H1 (cell line): ENCODE measurements at regions not wholly inside any gene's neighbourhood (a gene's known extent, or its start where the extent isn't known, plus 50 kb on each side); places are given as distances from the start of the nearest gene placed in this dataset.

Experiments used
- CTCF ChIA-PET: fragments of 300-600 bp; sonication (Branson Sonifier 250); formaldehyde crosslinking; loops from one replicate; lab custom pipeline; 2021; ENCODE audit not compliant: partially characterized antibody; lab: Charles Lee
- POLR2A ChIA-PET: fragments of 300-600 bp; sonication (Branson Sonifier 250); formaldehyde crosslinking; loops from one replicate; lab custom pipeline; 2021; ENCODE audit warnings: inconsistent platforms; ENCODE audit not compliant: partially characterized antibody; lab: Charles Lee
- DNase-seq, 2 experiments: peaks; one replicate each; pipeline versions ENCODE4 v3.0.0 to v3.0.0-alpha.2; 2010 to 2022; ENCODE audit warnings: low spot score in 2 of 2, low read depth in 1 of 2, mixed read lengths in 1 of 2
- FAIRE-seq: peaks from 2 replicates; lab custom pipeline; 2011; peaks lifted over from hg19 to GRCh38; lab: Jason Lieb, UNC
- H2AFZ ChIP-seq: 2 replicates; pipeline ENCODE4 v1.8.1; 2012; ENCODE audit warnings: low read length, inconsistent platforms
- H2AK5ac ChIP-seq: 2 replicates; pipeline ENCODE4 v1.6.1; 2013; ENCODE audit warnings: low read depth, low read length
- H2BK120ac ChIP-seq: replicated peaks from 2 replicates; pipeline ENCODE3; 2013; ENCODE audit warnings: low read depth, low read length, inconsistent platforms
- H2BK12ac ChIP-seq: 2 replicates; pipeline ENCODE4 v1.6.1; 2013; ENCODE audit warnings: low read depth, low read length
- H2BK15ac ChIP-seq: 2 replicates; pipeline ENCODE4 v1.6.1; 2013; ENCODE audit warnings: low read length
- H2BK20ac ChIP-seq: 2 replicates; pipeline ENCODE4 v1.6.1; 2013; ENCODE audit warnings: low read length
- H2BK5ac ChIP-seq: 2 replicates; pipeline ENCODE4 v1.6.1; 2013; ENCODE audit warnings: low read depth, low read length
- H3K14ac ChIP-seq: 2 replicates; pipeline ENCODE4 v1.6.1; 2013; ENCODE audit warnings: inconsistent platforms; ENCODE audit not compliant: insufficient read length
- H3K18ac ChIP-seq: 2 replicates; pipeline ENCODE4 v1.6.1; 2013; ENCODE audit warnings: low read length; ENCODE audit errors: extremely low read depth
- H3K23ac ChIP-seq: 2 replicates; pipeline ENCODE4 v1.6.1; 2013; ENCODE audit warnings: inconsistent platforms; ENCODE audit not compliant: insufficient read length
- H3K23me2 ChIP-seq: 2 replicates; pipeline ENCODE4 v1.6.1; 2013; ENCODE audit warnings: low read depth, low read length
- H3K27ac ChIP-seq: 2 replicates; pipeline ENCODE4 v1.6.1; 2011; ENCODE audit warnings: low read depth, low read length, inconsistent platforms
- H3K27me3 ChIP-seq, 4 experiments: replicated peaks in 1 of 4; 1 replicate in 1 of 4; 2 replicates in 3 of 4; pipeline versions ENCODE4 v1.6.1 to v1.8.1; 2011 to 2013; ENCODE audit warnings: low read length in 3 of 4, mild to moderate bottlenecking in 3 of 4, inconsistent platforms in 2 of 4, mixed read lengths in 2 of 4, moderate library complexity in 1 of 4; ENCODE audit not compliant: control insufficient read depth in 3 of 4, insufficient read depth in 3 of 4; ENCODE audit errors: extremely low read depth in 1 of 4
- H3K36me3 ChIP-seq, 4 experiments: 2 replicates each; pipeline versions ENCODE4 v1.6.1 to v1.8.1; 2011 to 2013; ENCODE audit warnings: mild to moderate bottlenecking in 4 of 4, low read length in 3 of 4, moderate library complexity in 2 of 4, control low read depth in 1 of 4, inconsistent platforms in 1 of 4; ENCODE audit not compliant: insufficient read depth in 4 of 4, control insufficient read depth in 2 of 4
- H3K4ac ChIP-seq: replicated peaks from 2 replicates; pipeline ENCODE3; 2013; ENCODE audit warnings: low read length, low read depth, mixed read lengths, inconsistent platforms; ENCODE audit not compliant: insufficient read length
- H3K4me1 ChIP-seq, 4 experiments: replicated peaks in 1 of 4; 1 replicate in 1 of 4; 2 replicates in 3 of 4; pipeline versions ENCODE4 v1.6.1 to v1.8.1; 2011 to 2013; ENCODE audit warnings: low read length in 3 of 4, inconsistent platforms in 2 of 4, mixed read lengths in 1 of 4; ENCODE audit not compliant: insufficient read depth in 4 of 4, control insufficient read depth in 3 of 4
- H3K4me2 ChIP-seq, 2 experiments: 2 replicates each; pipeline versions ENCODE4 v1.6.1 to v1.8.1; 2011 to 2013; ENCODE audit warnings: low read depth in 2 of 2, low read length in 2 of 2, control low read depth in 1 of 2, inconsistent platforms in 1 of 2, mild to moderate bottlenecking in 1 of 2; ENCODE audit not compliant: insufficient read depth in 1 of 2
- H3K4me3 ChIP-seq, 4 experiments: fragments of 200-600, 300-600 bp in 1 of 4; sonication (generic), shearing (Covaris generic), sonication (Bioruptor Twin) in 1 of 4; 2 replicates each; pipeline versions ENCODE4 v1.5.1 to v1.8.1; 2011 to 2016; ENCODE audit warnings: low read length in 4 of 4, low read depth in 3 of 4, control low read depth in 2 of 4, inconsistent platforms in 2 of 4, mild to moderate bottlenecking in 2 of 4, mixed read lengths in 1 of 4, moderate library complexity in 1 of 4; ENCODE audit not compliant: insufficient read depth in 2 of 4; ENCODE audit errors: extremely low read depth in 1 of 4
- H3K56ac ChIP-seq: replicated peaks from 2 replicates; pipeline ENCODE3; 2013; ENCODE audit warnings: low read depth, mild to moderate bottlenecking, mixed read lengths, low read length, inconsistent platforms; ENCODE audit not compliant: insufficient read length
- H3K79me1 ChIP-seq: 2 replicates; pipeline ENCODE4 v1.6.1; 2013; ENCODE audit warnings: low read depth, low read length, control low read depth
- H3K79me2 ChIP-seq, 2 experiments: 2 replicates each; pipeline versions ENCODE4 v1.6.1 to v1.8.1; 2012 to 2013; ENCODE audit warnings: low read length in 2 of 2, mild to moderate bottlenecking in 2 of 2, inconsistent platforms in 1 of 2; ENCODE audit not compliant: insufficient read depth in 2 of 2, control insufficient read depth in 1 of 2
- H3K9ac ChIP-seq, 4 experiments: replicated peaks in 1 of 4; 1 replicate in 1 of 4; 2 replicates in 3 of 4; pipeline versions ENCODE4 v1.6.1 to v1.8.1; 2011 to 2013; ENCODE audit warnings: low read depth in 3 of 4, low read length in 3 of 4, control low read depth in 2 of 4, mild to moderate bottlenecking in 2 of 4, moderate library complexity in 2 of 4, inconsistent platforms in 1 of 4; ENCODE audit errors: extremely low read depth in 1 of 4
- H3K9me3 ChIP-seq, 2 experiments: 2 replicates each; pipeline versions ENCODE4 v1.6.1 to v1.8.1; 2012 to 2013; ENCODE audit warnings: mild to moderate bottlenecking in 2 of 2, moderate library complexity in 2 of 2, control low read depth in 1 of 2, inconsistent platforms in 1 of 2, low read depth in 1 of 2, low read length in 1 of 2, mixed read lengths in 1 of 2; ENCODE audit not compliant: insufficient read depth in 2 of 2
- H4K20me1 ChIP-seq, 2 experiments: replicated peaks in 1 of 2; 2 replicates each; pipeline versions ENCODE3 to v1.8.1; 2011 to 2013; ENCODE audit warnings: inconsistent platforms in 2 of 2, low read length in 2 of 2, mild to moderate bottlenecking in 1 of 2; ENCODE audit not compliant: insufficient read depth in 2 of 2, control insufficient read depth in 1 of 2
- H4K5ac ChIP-seq: 2 replicates; pipeline ENCODE4 v1.6.1; 2013; ENCODE audit warnings: low read length, low read depth, mixed read lengths, inconsistent platforms; ENCODE audit not compliant: insufficient read length
- H4K8ac ChIP-seq: 2 replicates; pipeline ENCODE4 v1.8.0; 2013; ENCODE audit warnings: mild to moderate bottlenecking, moderate library complexity, low read length, inconsistent platforms; ENCODE audit not compliant: insufficient read depth; ENCODE audit errors: extremely low read depth
- H4K91ac ChIP-seq: replicated peaks from 2 replicates; pipeline ENCODE3; 2013; ENCODE audit warnings: low read length, mixed read lengths, inconsistent platforms; ENCODE audit not compliant: insufficient read length
- ASH2L ChIP-seq: fragments of 200-600, 300-600 bp; sonication (generic); IDR thresholded peaks from one replicate; pipeline ENCODE4 v1.7.1; 2017; ENCODE audit warnings: low read length
- ATF2 ChIP-seq: IDR thresholded peaks from 2 replicates; pipeline ENCODE4 v1.6.1; 2012; ENCODE audit warnings: low read length, inconsistent platforms
- BACH1 ChIP-seq: IDR thresholded peaks from 2 replicates; pipeline ENCODE4 v1.6.1; 2012; ENCODE audit warnings: low read length, improper control_type of control experiment
- CBX5 ChIP-seq: fragments of 300-800, 300-1000 bp; sonication (generic); IDR thresholded peaks from 2 replicates; pipeline ENCODE4 v1.7.1; 2016; ENCODE audit warnings: antibody characterized with exemption, low read length, low read depth
- CEBPB ChIP-seq: IDR thresholded peaks from 2 replicates; pipeline ENCODE4 v1.6.1; 2012; ENCODE audit warnings: low read depth, low read length
- CHD1 ChIP-seq: IDR thresholded peaks from 2 replicates; pipeline ENCODE4 v1.6.1; 2012; ENCODE audit warnings: low read depth, low read length, improper control_type of control experiment
- CTBP2 ChIP-seq: IDR thresholded peaks from 2 replicates; pipeline ENCODE4 v1.7.0; 2011; ENCODE audit warnings: borderline replicate concordance, mild to moderate bottlenecking, moderate library complexity, mixed read lengths, low read length; ENCODE audit not compliant: insufficient read depth, insufficient read length
- EZH2 ChIP-seq: fragments of 200-600 bp; sonication (generic); IDR thresholded peaks from 2 replicates; pipeline ENCODE4 v1.7.1; 2012; ENCODE audit warnings: low read depth, mild to moderate bottlenecking, moderate library complexity, low read length, inconsistent platforms; ENCODE audit not compliant: severe bottlenecking
- MAFK ChIP-seq: IDR thresholded peaks from 2 replicates; pipeline ENCODE4 v1.6.1; 2012; ENCODE audit warnings: low read depth, mild to moderate bottlenecking, improper control_type of control experiment, low read length
- SAP30 ChIP-seq: fragments of 300-600 bp; sonication (generic); IDR thresholded peaks from 2 replicates; pipeline ENCODE4 v1.7.1; 2012; ENCODE audit warnings: low read length, moderate library complexity, mild to moderate bottlenecking, inconsistent platforms; ENCODE audit not compliant: insufficient read depth, insufficient replicate concordance
- TAF7 ChIP-seq: optimal IDR thresholded peaks from 2 replicates; pipeline ENCODE3; 2011; ENCODE audit warnings: low read depth, mild to moderate bottlenecking, inconsistent platforms, low read length, moderate library complexity, borderline replicate concordance
- ZNF274 ChIP-seq: IDR thresholded peaks from 2 replicates; pipeline ENCODE4 v1.7.0; 2012; ENCODE audit warnings: low read length, borderline replicate concordance; ENCODE audit errors: extremely low read depth
- WGBS, 2 experiments: shearing (Covaris generic) in 1 of 2; methylation state at CpG; one replicate each; pipeline versions ENCODE4 v1.1.6 to v1.1.7; 2013 to 2015; ENCODE audit warnings: low lambda C conversion rate in 2 of 2, mixed read lengths in 2 of 2, inconsistent platforms in 1 of 2, low coverage in 1 of 2, missing lambda C conversion rate in 1 of 2; ENCODE audit not compliant: insufficient replicate concordance in 2 of 2, insufficient coverage in 1 of 2, insufficient read length in 1 of 2; ENCODE audit errors: extremely low coverage in 1 of 2, missing lambda C conversion rate in 1 of 2; 5-methylcytosine and 5-hydroxymethylcytosine counted together

- 79% methylated on average over 1 of the region's 1 CpG; no CpG with 5 or more reads in 1 of the 2 experiments for WGBS, 2 experiments
- Histone ChIP-seq H4K8ac (no peak overlapping the region), H3K36me3 (no peaks in the 10 kb centered on the region), H3K9ac (no peak overlapping the region), H3K4ac (no peak overlapping the region), H2AK5ac (no peak overlapping the region), H2BK5ac (no peak overlapping the region), H2AFZ (no peak overlapping the region), H2BK20ac (no peak overlapping the region), H2BK15ac (no peak overlapping the region), H3K4me1 (no peaks in the 10 kb centered on the region), H4K20me1 (no peaks in the 10 kb centered on the region), H3K79me2 (no peaks in the 10 kb centered on the region), H2BK12ac (no peak overlapping the region), H3K18ac (no peak overlapping the region), H2BK120ac (no peak overlapping the region), H3K23ac (no peak overlapping the region), H3K56ac (no peak overlapping the region), H3K4me2 (no peak overlapping the region), H3K9me3 (no peaks in the 10 kb centered on the region), H3K14ac (no peak overlapping the region), H3K79me1 (no peaks in the 10 kb centered on the region), H4K91ac (no peak overlapping the region), H4K5ac (no peak overlapping the region), H3K27me3 (no peaks in the 10 kb centered on the region), H3K27ac (no peak overlapping the region), H3K4me3 (no peak overlapping the region), H3K23me2 (no peaks in the 10 kb centered on the region; the same call in 1 of the 2 replicates)
- DNase-seq, result no peak
- CTCF ChIA-PET, result interaction anchor here (0.6 to 1.5 kb wide), 8 partner anchors 18 to 1942 kb away, joined by 3 to 10 read pairs (median 4); no protein-coding TSS in a partner anchor
- FAIRE-seq, result no peak
- POLR2A ChIA-PET, result no interaction called here
- TF ChIP-seq CEBPB, result no peak
- TF ChIP-seq ASH2L, result no peak
- TF ChIP-seq CBX5, result no peak
- TF ChIP-seq CHD1, result no peak
- no peak for TF ChIP-seq TAF7
- TF ChIP-seq MAFK, result no peak
- no peak for TF ChIP-seq EZH2
- TF ChIP-seq BACH1, result no peak
- TF ChIP-seq CTBP2, result no peak
- no peak for TF ChIP-seq ATF2
- no peak for TF ChIP-seq SAP30
- TF ChIP-seq ZNF274, result no peak
Measured at GRCh38 chr3:137219801-137220445, 262.1 kb downstream of the IL20RB start.
